Activated gamma-delta T cell treated with Interleukin-2 at 50 U/mL for 16 hours (primary cell): ENCODE measurements at regions not wholly inside any gene's neighbourhood (a gene's known extent, or its start where the extent isn't known, plus 50 kb on each side); places are given as distances from the start of the nearest gene placed in this dataset.

Experiments used
- DNase-seq: peaks from one replicate; pipeline ENCODE4 v3.0.0-alpha.2; 2020

DNA sequence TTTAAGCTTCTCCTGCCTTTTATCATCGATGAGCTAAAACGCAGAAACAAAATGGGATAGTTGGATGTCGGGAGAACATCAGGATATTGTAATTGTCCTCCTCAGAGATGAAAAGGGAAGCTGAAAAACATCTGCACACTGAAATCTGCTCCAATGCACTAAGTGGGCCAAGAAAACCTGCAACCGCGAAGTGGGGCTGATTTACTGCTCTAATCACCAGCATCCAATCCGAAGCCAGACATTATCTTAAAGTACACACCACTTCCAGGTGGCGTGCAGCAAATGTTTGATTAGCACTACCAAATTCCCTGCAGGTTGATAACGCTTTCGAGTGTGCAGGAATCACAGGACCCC is 230.3 kb upstream of the SLC14A2 start:
- no peak for DNase-seq

DNA sequence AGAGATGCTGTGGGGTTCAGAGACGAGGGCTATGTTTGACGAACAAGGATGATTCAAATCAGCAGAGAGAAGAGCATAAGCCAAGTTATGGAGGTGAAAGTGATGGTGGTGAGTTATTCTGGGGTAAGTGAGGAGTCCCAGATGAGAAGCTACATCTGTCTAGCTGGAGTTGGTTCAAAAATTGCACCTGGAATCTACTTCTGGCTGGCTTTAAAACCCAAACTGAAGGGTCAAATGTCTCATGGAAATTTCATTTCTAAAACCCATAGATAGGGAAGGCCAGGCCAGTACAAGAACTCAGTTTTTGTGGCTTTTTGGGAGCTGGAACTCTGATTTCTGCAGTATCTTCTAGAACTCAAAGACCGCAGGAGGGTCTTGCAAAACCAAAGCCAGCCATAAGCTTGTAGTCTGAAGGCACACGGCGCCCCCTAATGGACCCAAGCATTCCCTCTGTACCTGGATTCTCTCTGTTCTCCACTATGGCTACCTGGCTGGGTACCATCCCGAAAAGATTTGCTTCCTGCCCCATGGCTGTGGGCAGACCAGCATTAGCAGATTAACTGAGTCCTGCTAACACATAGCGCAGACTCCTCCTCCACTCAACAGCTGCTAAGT is 229.1 kb upstream of the SLC14A2 start:
- DNase-seq, result no peak

DNA sequence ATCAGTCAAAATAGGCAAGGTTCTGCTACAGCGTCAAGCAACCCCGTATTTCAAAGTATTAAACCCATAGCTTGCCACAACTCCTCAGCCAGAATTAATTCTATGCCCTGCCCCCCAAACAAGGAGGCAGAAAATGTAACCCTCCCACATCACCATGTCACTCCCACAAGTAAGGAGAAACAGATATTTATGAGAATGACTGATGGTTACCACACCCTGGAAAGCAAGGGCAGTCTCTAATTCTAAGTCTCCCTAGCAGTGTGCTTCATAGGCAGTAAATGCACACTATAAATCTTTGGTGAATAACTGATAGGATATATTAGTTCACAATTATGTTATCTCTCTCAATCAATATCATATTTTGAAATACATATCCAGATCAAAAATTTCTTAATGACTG is 228.0 kb upstream of the SLC14A2 start:
- no peak for DNase-seq

DNA sequence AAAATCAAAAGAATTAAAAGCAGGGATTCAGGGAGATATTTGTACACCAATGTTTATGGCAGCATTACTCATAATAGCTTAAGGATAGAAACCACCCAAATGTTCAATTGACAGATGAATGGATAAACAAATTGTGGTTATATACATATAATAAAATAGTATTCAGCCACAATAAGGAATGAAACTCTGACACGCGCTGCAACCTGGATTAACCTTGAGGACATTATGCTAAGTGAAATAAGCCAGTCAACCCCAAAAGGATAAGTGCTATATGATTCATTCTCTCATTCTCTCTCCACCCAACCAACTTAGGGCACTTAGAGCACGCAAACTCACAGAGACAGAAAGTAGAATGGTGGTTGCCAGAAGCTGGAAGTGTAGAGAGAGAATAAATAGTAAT is 216.8 kb upstream of the SLC14A2 start:
- no peak for DNase-seq

DNA sequence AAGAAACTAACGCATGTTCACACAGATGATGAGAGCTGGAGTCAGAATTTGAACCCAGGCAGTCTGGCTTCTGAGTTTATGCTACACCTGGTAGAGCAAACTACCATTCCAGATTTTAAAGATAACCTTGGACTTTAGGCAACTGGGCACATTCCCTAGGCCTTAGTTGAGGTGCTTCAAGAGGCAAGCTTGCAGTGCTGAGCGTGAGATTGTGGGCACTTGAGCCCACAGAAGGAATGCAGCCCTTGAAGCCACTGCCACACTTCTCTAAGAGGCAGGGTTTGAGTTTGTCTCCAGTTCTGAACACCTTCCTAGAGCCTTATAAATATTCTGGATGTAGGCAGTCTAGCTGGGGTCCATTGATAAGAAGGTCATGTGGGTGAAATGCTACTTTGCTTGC is 216.1 kb upstream of the SLC14A2 start:
- DNase-seq, result no peak

DNA sequence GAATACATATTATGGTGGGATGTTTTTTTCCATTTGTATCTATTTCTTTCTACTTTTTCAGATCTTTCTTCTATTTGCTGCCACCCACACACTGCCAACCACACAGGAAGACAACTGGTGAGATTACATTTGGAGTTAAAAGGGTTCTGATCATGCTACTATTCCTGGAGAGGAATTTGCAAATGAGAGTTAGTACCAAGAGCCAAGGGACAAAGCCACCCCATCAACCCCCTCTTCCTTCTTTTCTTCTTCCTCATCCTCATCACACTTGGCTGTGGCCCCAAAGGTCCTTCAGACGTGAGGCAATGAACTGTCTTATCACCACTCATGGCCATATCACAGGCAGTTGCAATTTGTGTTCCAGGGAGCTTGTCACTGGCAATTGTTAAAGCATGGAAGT is 215.6 kb upstream of the SLC14A2 start:
- no peak for DNase-seq

DNA sequence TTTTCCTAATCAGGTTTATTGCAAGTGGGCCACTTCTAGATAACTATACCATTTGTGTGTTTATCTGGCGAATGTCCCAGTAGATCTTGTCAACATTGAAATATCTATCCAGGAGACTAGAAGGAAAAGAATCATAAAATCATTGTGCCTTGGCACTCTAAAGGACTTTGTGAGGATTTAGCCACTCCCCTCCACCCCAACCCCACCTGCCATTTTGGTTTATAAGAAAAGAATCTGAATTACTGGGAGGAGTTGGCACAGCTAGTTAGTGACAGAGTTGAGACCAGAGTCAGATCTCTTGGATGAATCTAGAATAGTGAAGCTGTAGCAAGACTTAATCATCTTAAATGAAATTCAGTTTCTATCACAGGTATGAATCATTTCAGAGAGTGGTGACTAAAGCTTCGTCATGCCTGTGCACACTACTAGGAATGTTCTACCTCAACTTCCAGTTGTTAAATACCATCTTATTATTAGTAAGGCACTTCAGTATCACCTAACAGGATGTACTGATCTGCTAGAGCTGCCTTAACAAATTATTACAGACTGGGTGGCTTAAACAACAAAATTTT is 212.7 kb upstream of the SLC14A2 start:
- DNase-seq, result no peak

DNA sequence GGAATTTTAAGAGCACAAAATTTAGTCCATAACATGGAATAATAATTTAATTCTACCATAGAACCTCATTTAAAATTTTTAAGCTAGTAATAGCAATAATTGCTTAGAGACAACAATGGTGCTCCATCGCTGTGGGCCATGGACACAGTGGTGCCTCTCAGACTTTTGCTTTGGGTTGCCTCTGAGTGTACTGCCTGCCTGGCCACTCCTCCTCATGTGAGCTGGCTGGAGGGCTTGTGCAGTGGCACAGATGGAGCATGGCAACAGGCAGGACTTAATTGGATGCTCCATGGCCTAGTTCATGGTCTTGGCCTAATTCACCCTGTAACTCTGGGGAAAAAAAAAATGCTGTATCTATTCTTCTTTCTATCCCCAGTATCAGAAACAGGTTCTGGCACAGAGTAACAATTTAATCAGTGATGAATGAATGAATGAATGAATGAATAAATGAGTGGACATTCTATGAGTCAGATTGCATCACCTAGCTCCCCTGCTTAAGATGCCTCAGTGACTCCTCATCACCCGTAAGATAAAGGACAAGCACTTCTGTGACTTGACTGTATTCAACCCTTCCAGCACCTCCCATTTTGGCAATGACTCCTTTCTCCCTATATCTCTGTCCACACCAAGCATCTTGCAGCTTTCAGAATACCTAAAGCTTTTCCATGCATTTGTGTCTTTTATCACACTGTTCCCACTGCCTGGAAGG is 211.8 kb upstream of the SLC14A2 start:
- DNase-seq, result no peak

DNA sequence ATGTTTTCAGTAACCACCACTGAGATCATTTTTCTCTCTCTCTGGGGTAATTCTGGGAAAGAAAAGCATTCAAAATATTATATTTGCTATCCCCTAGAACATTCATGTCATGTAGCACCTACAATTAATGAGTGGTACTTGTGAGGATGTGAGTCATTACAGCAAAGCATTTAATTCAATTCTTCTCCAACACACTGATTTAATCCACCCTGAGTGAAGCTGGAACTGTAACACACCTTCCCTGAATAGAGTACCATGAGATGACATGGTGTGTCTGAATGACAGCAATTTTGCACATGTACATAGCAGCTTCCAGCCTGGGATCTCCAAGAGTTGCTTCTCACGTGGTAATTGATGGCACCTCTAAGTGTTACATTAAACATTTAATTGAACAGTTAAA is 207.1 kb upstream of the SLC14A2 start:
- no peak for DNase-seq

DNA sequence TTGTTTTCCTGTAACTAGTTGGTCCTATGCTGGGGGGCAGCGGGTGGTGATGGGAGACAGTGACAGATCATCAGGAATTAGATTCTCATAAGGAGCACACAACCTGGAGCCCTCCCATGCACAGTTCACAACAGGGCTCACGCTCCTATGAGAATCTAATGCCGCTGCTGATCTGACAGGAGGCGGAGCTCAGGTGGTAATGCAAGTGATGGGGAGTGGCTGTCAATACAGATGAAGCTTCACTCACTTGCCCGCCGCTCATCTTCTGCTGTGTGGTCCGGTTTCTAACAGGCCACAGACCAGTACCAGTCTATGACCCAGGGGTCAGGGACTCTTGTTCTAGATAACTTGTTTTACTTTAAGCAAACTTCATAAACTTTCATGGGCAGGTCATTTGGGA is 205.3 kb upstream of the SLC14A2 start:
- no peak for DNase-seq

DNA sequence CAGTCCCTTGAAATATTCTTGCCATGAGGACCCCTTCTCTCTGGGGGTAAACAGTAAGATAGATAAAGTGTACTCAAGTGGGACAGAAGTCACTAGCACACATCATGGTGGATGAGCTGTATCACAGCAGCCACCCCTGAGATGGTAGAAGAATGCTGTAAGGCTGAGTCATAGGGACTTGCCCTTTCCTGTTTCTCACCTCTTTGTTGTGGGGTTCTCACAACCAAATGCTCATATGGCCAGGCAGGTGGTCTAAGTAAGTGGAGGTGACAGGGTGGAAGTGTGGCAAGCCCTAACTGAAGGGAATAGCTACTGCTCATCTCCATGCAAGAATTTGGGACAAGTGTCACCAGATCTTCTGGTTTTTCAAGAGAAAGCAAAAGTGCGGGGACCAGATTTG is 202.7 kb upstream of the SLC14A2 start:
- DNase-seq, result no peak

DNA sequence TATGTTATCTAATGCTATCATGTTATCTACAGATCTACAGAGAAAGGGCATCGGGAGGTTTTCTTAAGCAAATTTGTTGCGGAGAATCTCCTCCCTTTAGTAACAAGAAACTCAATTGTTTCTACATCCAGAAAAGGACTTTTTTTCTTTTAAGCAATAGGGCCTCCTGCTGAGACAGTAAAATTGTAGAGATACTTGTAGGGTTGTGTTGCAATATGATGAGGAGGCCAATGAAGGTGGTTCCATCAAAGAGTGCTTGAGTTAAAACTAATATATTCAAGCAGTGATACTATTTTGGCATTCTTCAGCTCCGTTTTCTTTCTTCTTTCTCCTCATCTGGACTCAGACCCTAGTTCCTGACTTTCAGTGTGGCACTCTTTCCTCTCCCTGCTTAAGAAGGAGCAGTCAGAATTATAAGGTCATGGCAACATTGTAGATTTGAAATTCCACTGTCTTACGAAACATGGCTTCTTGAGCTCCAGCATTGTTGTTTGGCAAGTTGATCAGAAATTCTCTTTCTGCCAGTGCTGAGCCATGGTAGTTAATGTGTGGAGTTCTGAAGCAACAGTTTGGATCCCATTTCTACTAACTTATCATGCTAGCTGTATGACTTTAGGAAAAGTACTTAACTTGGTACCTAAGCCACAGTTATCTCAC is 202.0 kb upstream of the SLC14A2 start:
- no peak for DNase-seq

DNA sequence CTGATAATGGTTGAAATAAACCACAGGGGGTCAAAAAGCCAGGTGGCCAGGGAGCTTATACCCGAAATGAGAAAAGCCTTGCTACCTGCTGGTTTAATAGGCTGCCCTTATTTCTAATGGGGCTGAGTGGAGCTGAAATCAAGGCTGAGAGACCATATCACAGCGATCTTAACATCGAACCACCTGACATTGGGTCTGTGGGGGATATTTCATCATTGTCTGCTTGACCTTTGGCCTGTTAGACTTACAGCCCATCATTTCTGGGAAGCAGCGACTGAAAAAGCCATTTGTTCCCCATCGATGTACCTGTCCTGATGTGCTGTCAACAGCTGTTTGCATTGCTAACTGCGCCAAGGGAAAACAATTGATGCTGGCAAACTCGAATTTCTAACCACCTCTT is 199.7 kb upstream of the SLC14A2 start:
- no peak for DNase-seq

DNA sequence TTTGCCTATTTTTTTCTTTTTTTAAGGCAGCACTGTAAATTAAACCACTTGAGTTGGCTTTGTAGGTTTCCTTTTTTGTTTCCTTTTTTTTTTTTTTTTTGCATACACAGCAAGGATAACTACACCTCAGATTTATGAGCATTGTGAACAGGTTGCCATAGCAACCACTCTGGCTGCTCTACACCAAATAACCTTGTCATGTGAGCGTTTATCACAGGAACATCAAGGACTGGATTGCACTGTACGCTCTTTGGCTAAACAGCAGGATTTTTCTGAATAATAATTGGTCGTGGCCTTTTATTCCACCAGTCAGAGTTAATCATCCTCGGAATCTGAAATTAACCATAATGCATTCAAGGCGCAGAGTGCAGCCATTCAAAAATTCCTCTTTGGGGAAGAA is 199.1 kb upstream of the SLC14A2 start:
- DNase-seq, result no peak

DNA sequence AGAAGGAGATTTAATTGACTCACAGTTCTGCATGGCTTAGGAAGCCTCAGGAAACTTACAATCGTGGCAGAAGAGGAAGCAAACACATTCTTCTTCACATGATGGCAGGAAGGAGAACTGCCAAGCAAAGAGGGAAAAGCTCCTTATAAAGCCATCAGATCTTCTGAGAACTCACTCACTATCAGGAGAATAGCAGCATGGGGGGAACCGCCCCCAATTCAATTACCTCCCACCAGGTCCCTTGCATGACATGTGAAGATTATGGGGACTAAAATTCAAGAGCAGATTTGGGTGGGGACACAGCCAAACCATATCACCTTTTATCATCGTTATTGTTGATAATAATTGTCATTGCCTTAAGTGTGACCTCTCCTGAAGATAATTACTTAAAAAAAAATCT is 197.9 kb upstream of the SLC14A2 start:
- DNase-seq, result no peak

DNA sequence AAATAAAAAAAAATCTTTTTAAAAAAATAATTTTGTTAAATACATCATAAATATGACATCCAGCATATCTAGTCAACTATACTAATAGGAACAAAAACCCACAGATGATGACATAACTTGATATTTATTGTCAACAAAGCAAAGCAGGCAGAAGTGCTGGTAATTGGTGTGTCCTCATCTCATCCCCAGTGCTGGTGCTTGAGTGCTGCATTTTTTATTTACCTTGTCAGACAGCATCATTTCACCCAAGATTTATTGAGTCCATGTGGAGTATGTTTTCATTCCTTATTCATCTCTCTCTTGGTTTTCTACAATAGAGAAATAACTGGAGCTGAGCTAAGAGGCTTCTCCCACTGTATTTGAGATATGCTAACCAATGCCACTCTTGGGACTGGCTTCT is 191.6 kb upstream of the SLC14A2 start:
- no peak for DNase-seq

DNA sequence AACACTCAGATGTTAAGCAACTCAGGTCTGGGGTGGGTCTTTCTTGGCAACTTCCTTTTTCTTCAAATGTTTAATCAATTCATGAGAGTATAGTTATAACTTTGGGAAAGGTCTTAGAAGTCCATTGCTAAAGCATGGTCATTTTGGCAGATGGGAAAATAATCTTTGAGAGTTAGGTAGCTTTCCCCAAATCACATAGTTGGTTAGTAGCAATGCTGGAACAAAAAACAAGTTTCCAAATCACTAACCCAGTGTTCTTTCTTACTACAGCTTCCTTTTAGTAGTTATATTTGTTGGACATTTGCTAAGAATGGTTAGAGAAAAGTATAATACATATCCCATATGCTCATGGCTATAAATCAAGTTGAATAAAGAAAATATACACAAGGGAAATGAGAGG is 185.2 kb upstream of the SLC14A2 start:
- DNase-seq, result no peak

DNA sequence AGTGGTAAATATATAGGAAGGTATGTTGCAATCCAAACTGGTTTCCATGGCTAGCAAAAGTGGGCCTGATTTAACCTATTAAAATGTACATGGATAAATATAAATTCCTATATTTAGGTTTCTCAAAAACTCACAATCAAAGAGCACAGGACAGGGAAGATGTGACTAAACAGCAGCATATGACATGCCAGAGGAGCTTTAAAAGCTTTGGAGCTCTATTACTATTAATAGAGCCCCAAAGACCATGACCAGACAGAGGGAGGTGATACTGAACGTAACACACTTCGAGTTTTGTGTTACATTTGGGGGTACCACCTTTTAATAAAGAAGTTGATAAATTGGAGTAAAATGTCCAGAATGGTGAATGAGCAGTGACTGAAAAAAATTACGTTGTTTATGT is 179.5 kb upstream of the SLC14A2 start:
- no peak for DNase-seq

DNA sequence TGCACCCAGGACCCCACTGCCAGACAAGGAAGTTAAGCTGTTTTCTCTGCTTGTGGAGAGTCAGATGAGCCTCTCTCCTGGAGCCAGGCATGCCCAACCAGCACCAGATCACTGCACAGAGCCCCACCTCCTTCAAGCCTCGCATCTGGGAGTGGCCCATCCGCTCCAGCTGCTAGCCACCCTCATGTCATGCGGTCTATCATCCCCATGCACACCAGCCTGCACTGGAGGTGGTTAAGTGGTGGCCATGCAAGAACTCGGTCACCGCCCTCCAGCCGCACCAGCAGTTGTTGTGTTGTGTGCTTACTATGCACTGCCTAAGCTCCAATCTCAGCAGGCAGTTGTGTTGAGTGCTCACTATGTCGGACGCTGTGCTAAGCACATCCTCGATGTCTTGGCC is 177.9 kb upstream of the SLC14A2 start:
- DNase-seq, result no peak

DNA sequence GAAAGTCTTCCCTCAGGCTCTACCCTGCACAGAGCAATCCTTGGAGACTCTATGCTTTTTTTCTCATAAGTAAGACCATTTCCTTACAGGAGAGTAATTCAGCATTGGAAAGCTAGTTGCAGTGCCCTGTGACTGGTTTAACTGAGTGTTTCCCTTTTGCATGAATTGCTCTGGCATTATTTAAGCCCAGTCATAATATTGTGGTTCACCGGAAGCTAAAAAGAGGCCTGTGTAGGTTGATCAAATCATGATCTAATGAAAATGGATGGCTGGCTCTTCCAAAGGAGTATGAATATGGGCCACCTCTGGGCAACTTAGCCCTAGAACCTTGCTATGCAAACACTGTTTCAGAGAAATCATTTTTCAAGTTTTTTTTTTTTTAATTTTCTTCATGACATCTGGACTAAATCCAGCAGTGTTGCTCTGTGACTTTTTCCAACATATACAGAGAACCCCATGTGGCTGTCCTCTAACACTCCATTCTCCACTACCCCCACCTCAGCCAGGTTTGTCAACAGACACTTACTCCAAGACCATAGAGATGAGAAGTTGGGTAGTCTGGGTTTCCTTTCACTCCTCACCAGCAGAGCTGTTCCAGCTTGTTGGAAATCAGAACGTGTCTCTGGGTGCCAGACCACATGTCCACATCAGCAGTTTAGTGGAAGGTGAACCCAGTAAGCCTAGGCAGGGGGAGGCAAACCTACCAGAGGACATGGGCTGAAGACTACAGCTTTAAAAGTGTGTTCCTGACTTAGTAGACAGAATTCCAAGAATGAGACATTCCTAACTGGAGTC is 175.2 kb upstream of the SLC14A2 start:
- DNase-seq, result no peak

DNA sequence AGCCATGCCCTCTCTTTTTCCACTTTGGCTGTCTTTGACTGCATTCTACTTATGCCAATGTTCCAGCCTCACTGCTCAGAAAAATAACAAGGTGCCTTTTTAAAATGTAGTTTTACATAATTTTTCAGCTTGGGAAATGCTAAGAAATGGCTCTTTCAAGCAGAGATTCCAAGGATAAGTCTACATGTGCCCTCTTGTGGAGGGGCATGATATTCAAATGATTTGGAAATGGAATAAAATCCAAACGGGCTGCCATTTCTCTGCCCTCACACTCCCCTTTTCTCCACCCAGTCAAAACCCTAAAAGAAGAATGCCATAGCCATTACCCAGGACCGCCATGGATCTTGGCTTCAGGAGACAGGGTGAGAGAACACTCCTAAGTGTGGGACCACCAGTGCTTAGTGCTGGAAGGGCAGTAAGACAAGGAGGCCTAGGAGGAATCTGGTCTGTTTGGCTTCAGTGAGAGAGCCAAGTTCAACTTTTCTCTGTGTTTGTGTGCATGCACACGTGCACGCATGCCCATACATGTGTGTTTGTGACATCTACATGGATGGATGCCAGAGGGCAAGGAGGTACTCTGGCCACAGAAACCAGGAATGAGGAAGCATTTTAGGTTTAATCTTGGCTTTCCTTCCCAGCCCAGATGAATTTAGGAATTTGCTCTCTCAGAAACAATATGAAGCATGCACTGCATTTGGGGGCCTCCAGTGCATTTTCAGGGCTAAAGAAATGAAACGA is 174.0 kb upstream of the SLC14A2 start:
- DNase-seq, result no peak

DNA sequence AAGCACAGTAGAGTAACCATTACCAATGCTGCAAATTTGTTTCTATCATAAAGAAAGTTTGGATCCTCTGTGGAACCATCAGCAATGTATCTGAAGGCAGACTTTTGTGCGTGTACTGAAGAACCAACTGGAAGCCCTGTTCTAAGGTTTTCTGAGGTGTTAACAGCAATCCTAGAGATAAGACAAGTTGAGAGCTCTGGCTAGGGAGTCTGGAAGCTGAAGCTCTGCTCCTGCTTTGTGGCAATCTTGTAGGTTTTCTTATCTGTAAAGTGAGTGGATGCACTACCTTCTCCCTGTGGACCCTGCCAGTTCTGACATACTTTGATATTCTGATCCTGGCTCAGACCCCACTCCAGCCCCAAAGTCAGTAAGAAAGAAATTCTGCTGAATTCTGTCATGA is 171.2 kb upstream of the SLC14A2 start:
- DNase-seq, result no peak
